HL-60 (cell line): ENCODE measurements at regions not wholly inside any gene's neighbourhood (a gene's known extent, or its start where the extent isn't known, plus 50 kb on each side); places are given as distances from the start of the nearest gene placed in this dataset.

Experiments
- DNase-seq, 2 experiments: peaks; one replicate each; pipeline ENCODE4 v3.0.0-alpha.2; 2010 to 2020; ENCODE audit warnings: low read depth in 1 of 2, low spot score in 1 of 2
- H3K27ac ChIP-seq: fragments of 250-450 bp; sonication (Bioruptor Pico); replicated peaks from 2 replicates; pipeline ENCODE4 v1.5.1; 2020; ENCODE audit warnings: mild to moderate bottlenecking, moderate library complexity
- H3K27me3 ChIP-seq: fragments of 250-450 bp; sonication (Bioruptor Pico); 2 replicates; pipeline ENCODE4 v1.5.1; 2021; ENCODE audit warnings: mild to moderate bottlenecking, moderate library complexity; ENCODE audit not compliant: insufficient read depth, poor library complexity, severe bottlenecking
- H3K4me3 ChIP-seq: replicated peaks from 2 replicates; pipeline ENCODE4 v1.5.1; 2011; ENCODE audit warnings: mild to moderate bottlenecking, control low read depth, low read length; ENCODE audit not compliant: insufficient read depth
- GABPA ChIP-seq: IDR thresholded peaks from 2 replicates; pipeline ENCODE4 v1.6.1; 2012; ENCODE audit warnings: low read depth
- POLR2AphosphoS5 ChIP-seq: IDR thresholded peaks from 2 replicates; pipeline ENCODE4 v1.6.1; 2012; ENCODE audit warnings: low read depth
- SPI1 ChIP-seq: IDR thresholded peaks from 2 replicates; pipeline ENCODE4 v1.6.1; 2012; ENCODE audit warnings: low read depth, mild to moderate bottlenecking, borderline replicate concordance
- TF ChIP-seq, protein P1 (sequence below): IDR thresholded peaks from 2 replicates; pipeline ENCODE4 v1.6.1; 2012; ENCODE audit warnings: low read depth; ENCODE audit not compliant: insufficient replicate concordance
- TF ChIP-seq, protein P2 (sequence below): IDR thresholded peaks from one replicate; pipeline ENCODE4 v1.5.1; 2011; ENCODE audit warnings: low read length, control low read depth, inconsistent platforms; ENCODE audit not compliant: insufficient read depth

- H3K27me3 ChIP-seq = no peaks in the 10 kb centered on the region
- H3K27ac ChIP-seq = no peak overlapping the region
- TF ChIP-seq, protein P1, sequence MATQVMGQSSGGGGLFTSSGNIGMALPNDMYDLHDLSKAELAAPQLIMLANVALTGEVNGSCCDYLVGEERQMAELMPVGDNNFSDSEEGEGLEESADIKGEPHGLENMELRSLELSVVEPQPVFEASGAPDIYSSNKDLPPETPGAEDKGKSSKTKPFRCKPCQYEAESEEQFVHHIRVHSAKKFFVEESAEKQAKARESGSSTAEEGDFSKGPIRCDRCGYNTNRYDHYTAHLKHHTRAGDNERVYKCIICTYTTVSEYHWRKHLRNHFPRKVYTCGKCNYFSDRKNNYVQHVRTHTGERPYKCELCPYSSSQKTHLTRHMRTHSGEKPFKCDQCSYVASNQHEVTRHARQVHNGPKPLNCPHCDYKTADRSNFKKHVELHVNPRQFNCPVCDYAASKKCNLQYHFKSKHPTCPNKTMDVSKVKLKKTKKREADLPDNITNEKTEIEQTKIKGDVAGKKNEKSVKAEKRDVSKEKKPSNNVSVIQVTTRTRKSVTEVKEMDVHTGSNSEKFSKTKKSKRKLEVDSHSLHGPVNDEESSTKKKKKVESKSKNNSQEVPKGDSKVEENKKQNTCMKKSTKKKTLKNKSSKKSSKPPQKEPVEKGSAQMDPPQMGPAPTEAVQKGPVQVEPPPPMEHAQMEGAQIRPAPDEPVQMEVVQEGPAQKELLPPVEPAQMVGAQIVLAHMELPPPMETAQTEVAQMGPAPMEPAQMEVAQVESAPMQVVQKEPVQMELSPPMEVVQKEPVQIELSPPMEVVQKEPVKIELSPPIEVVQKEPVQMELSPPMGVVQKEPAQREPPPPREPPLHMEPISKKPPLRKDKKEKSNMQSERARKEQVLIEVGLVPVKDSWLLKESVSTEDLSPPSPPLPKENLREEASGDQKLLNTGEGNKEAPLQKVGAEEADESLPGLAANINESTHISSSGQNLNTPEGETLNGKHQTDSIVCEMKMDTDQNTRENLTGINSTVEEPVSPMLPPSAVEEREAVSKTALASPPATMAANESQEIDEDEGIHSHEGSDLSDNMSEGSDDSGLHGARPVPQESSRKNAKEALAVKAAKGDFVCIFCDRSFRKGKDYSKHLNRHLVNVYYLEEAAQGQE = no peak
- TF ChIP-seq SPI1 (no peak), POLR2AphosphoS5 (no peak), GABPA (no peak)
- TF ChIP-seq, protein P2, sequence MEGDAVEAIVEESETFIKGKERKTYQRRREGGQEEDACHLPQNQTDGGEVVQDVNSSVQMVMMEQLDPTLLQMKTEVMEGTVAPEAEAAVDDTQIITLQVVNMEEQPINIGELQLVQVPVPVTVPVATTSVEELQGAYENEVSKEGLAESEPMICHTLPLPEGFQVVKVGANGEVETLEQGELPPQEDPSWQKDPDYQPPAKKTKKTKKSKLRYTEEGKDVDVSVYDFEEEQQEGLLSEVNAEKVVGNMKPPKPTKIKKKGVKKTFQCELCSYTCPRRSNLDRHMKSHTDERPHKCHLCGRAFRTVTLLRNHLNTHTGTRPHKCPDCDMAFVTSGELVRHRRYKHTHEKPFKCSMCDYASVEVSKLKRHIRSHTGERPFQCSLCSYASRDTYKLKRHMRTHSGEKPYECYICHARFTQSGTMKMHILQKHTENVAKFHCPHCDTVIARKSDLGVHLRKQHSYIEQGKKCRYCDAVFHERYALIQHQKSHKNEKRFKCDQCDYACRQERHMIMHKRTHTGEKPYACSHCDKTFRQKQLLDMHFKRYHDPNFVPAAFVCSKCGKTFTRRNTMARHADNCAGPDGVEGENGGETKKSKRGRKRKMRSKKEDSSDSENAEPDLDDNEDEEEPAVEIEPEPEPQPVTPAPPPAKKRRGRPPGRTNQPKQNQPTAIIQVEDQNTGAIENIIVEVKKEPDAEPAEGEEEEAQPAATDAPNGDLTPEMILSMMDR = no peak
- DNase-seq = no peak
- H3K4me3 ChIP-seq = no peak overlapping the region
Measured at GRCh38 chr12:38448991-38449390, 132.4 kb downstream of the ALG10B start.

DNA sequence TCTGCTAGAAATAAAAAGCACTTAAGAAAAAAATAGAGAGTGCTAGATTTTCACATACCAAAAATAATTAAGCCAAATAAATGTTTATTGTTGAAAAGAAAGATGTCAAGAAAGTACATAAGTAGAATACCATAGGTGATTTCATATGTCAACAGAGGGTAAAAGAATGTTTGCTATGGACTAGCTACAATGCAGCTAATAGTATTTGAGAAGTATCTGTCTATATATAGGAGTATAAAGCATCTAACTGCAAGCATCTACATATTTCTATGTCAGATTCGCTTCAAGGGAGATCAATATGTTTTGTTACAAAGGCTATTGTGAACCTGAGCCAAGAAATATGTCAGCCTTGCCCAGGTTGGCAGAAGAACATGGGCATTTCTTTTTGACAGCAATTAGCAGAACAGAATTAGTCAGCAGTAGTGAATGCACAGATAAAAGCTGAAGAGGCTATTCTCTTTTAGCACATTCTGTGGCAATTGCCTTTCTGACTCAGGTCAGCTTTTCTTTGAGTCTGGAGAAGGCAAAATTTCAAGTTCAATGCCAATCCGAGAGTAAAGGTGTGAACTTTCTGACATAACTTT is 140.1 kb downstream of the ALG10B start:
- no peak for DNase-seq
- H3K27ac ChIP-seq = no peak overlapping the region
- H3K27me3 ChIP-seq = no peaks in the 10 kb centered on the region
- TF ChIP-seq SPI1 = no peak
- TF ChIP-seq GABPA = no peak
- TF ChIP-seq, protein P1 = no peak
- no peak for TF ChIP-seq POLR2AphosphoS5
- TF ChIP-seq, protein P2 = no peak
- H3K4me3 ChIP-seq = no peak overlapping the region

DNA sequence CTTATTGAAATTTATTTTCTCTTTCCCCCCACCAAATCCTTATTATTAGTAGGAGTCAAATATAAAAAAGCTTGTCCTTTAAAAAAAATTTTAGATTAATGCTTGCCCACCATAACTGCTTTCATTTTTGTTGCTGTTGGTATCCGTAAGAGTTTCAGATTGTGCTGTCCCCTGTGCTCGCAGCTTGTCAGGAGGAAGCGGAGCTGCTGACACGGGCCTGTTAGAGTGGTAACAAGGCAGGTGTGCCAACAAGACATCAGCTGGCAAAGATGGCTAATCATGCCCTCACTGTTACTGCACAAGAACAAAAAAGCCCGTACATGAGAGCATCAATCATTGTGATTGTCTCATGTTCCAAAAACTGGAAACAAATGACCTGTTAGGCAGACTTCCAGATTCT is 148.4 kb downstream of the ALG10B start:
- H3K27ac ChIP-seq = no peak overlapping the region
- DNase-seq = no peak
- TF ChIP-seq SPI1 (no peak), POLR2AphosphoS5 (no peak), GABPA (no peak)
- TF ChIP-seq, protein P2 = no peak
- TF ChIP-seq, protein P1 = no peak
- H3K27me3 ChIP-seq = no peaks in the 10 kb centered on the region
- no peak overlapping the region for H3K4me3 ChIP-seq
